ENCODE measurements at regions not wholly inside any gene's neighbourhood (a gene's known extent, or its start where the extent isn't known, plus 50 kb on each side); places are given as distances from the start of the nearest gene placed in this dataset.

DNA sequence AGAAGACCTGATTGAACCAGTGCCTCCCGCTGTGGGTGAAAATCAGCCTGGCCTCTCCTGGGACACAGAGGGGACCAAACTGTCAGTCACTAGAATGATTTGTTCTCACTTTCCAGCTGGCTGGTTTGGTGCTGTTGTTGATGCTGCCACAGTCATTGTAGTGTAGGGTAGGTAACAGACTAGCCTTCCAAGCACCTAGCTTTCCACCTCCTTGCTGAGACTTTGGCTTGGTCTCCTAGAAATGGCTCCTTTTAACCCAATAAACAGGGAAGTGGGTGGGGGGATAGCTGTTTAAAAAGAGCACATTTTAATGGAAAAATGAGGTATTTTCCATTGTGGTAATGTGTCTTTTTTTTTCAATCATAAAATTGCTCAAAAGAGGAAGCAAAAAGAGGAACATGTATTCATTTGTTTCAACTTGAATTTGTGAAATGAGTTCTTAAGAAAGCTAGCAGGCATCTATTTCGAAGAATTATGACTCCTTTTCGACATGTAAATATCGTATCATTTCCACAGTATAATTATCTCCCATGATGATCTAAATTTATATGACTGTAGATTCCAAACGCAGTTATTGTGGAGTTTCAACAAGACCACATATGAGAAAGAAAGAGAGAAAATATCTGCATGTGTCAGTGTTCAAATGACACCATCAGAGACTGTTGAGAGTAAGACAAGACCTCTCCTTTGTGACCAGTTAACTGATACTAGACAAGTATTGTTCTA, 190.1 kb downstream of the HLX start:
- H3K9me3 Mint-ChIP-seq: peaks cover 7% of the 10 kb centered on the region
- no peaks in the 10 kb centered on the region for H3K36me3 Mint-ChIP-seq
- H3K4me3 Mint-ChIP-seq: no peak overlapping the region
- H3K27ac Mint-ChIP-seq: no peak overlapping the region
- H3K27me3 Mint-ChIP-seq: peaks cover 1% of the 10 kb centered on the region
- H3K4me1 Mint-ChIP-seq: no peaks in the 10 kb centered on the region

DNA sequence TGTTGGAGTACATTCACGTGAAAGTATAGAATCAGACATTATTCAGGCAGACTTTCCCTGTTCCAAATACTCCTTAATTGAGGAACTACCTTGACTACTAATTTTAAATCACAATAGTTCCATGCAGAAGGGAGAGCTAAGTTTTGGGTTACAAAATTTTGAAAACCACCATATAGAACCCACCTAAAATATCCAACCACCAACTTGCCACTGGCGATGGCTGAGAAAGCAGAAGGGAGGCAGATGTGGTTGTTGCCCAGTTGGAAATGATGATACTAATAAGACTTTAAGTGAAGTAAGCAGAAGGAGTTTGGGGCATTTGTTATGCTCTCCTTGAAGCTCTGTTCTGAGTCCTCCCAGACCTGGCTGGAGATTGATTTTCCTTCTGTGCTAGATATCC, 190.7 kb downstream of the HLX start:
- Mint-ChIP-seq H3K9me3 (peaks cover 7% of the 10 kb centered on the region), H3K4me1 (no peaks in the 10 kb centered on the region), H3K36me3 (no peaks in the 10 kb centered on the region), H3K4me3 (no peak overlapping the region), H3K27ac (no peak overlapping the region), H3K27me3 (peaks cover 1% of the 10 kb centered on the region)

DNA sequence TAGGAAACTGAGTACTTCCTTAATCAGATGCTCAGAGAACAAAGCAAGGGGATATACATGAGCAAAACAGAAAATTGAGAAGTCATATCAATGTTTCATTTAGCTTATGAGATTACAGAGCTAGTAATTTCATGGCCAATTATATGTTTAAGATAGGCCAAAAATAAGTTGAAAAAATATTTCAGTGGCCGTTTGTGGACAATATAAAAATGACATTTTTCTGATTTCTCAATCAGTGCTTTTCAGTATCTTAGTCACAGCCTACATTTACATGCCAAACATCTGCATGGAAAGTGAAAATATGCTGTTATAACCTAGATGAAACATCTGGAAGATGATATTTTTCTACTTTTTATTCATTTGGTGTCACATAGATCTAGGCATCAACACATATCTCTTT, 192.5 kb downstream of the HLX start:
- Mint-ChIP-seq H3K36me3 (no peaks in the 10 kb centered on the region), H3K4me3 (no peak overlapping the region), H3K9me3 (peaks cover 7% of the 10 kb centered on the region), H3K4me1 (no peaks in the 10 kb centered on the region), H3K27me3 (peaks cover 1% of the 10 kb centered on the region), H3K27ac (no peak overlapping the region)

DNA sequence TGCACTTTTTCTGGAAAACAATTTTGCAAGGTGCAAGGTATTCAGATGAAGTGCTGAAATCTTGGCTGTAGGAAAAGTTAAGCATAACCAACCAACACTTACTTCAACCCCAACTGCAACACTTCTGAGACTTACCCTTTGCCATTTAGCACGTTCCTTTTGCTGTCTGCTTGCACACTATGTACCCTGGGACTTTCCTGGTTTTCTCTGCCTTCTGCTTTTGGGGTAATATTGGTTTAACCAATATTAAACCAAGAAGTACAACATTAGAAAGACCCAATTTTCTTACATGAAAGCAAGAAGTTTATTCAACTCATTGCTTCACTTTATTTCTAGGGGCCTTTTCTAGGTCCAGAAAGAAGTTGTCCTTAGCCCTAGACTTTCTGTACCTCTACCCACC, 193.0 kb downstream of the HLX start:
- H3K27ac Mint-ChIP-seq: no peak overlapping the region
- H3K4me1 Mint-ChIP-seq: no peaks in the 10 kb centered on the region

DNA sequence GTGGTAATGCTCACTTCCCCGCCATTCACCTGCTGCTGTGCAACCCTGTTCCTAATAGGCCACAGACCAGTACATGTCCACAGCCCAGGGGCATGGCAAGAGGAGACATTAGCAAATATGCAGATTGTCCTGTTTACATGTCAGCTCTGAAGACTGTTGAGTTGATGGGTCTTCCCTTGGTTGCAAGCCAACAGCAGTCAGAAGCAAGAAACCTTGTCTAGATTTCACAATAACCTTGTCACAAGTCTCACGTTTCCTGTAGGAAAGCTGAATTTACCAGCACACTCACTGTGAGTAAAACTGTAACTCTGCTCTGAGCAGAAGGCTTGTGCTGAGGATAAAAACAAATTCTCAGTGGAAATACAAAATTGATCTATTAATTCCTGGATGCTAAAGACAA, 195.1 kb downstream of the HLX start:
- Mint-ChIP-seq H3K36me3 (no peaks in the 10 kb centered on the region), H3K4me1 (no peaks in the 10 kb centered on the region), H3K27ac (no peak overlapping the region), H3K9me3 (peaks cover 7% of the 10 kb centered on the region), H3K4me3 (no peak overlapping the region), H3K27me3 (peaks cover 1% of the 10 kb centered on the region)

More for the DNA sequence above, 193.0 kb downstream of the HLX start:
- Mint-ChIP-seq H3K9me3 (peaks cover 7% of the 10 kb centered on the region), H3K4me3 (no peak overlapping the region), H3K27me3 (peaks cover 1% of the 10 kb centered on the region), H3K36me3 (no peaks in the 10 kb centered on the region)

DNA sequence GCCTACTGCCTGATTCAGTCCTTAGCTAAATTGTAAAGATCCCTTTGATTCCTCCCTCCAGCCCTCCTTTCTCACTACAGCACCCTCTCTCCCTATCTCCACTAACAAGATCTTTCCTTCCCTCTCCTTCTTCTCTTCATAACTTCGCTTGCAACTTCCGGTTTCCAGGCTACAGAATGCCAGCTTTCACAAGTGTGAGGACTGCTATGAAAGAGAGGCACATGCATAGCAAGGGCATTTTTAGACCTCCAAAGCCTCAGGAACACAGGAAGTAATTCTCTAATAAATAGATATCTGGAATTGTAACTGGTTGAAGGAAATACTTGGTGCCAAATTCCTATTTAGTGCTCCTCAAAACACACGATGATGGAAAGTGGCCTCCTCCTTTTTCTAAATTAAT, 196.7 kb downstream of the HLX start:
- Mint-ChIP-seq H3K9me3 (peaks cover 7% of the 10 kb centered on the region), H3K27me3 (peaks cover 2% of the 10 kb centered on the region), H3K4me1 (no peaks in the 10 kb centered on the region), H3K4me3 (no peak overlapping the region), H3K36me3 (no peaks in the 10 kb centered on the region), H3K27ac (no peak overlapping the region)

DNA sequence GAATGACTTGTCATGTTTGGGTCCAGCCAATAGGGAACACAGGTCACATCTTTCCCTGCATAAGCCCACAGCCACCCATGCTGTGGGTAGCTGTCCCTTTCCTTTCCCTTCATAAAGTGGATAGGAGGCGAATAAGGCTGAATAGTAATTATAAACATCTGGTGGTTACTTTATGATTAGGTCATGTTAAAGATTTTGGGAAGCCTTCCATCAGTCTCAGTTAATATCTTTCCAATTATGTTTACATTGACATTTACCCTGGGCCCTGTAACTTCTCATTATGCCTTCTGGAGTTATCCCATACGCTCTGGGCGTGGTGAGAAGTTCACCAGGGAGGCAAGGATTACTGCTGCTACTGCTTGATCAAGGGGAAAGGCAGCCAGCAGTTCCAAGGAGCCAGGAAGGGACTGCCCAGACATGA, 197.2 kb downstream of the HLX start:
- Mint-ChIP-seq H3K4me3 (no peak overlapping the region), H3K9me3 (peaks cover 7% of the 10 kb centered on the region), H3K4me1 (no peaks in the 10 kb centered on the region), H3K36me3 (no peaks in the 10 kb centered on the region), H3K27ac (no peak overlapping the region), H3K27me3 (peaks cover 2% of the 10 kb centered on the region)

DNA sequence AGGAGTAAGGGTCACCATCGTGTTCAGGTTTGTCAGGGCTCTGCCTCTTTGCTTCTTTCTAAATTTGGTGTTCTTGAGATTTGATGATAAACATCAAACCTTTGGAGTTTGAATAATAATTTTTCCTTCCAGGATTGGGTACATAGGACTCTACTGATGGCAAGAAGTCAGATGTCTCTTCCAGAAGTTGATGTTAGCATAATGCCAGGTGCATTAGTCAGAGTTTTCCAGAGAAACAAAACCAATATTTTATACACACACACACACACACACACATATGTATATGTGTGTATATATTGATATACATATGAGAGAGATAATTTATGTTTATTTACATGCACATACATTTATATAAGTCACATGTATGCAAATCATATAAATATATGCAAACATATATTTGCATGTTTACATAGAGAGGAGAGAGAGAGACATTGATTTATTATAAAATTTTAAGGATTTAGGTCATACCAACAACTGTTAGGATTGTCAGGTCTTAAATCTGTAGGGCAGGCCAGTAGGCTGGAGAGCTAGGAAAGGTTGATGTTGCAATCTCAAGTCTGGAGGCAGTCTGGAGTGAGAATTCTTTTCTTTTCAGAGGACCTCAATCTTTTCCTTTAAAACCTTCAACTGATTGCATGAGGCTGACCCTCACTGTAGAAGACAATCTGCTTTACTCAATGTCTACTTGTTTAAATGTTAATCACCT, 199.2 kb downstream of the HLX start:
- Mint-ChIP-seq H3K36me3 (no peaks in the 10 kb centered on the region), H3K27me3 (peaks cover 5% of the 10 kb centered on the region), H3K27ac (no peak overlapping the region), H3K4me1 (no peaks in the 10 kb centered on the region), H3K9me3 (no peaks in the 10 kb centered on the region), H3K4me3 (no peak overlapping the region)

DNA sequence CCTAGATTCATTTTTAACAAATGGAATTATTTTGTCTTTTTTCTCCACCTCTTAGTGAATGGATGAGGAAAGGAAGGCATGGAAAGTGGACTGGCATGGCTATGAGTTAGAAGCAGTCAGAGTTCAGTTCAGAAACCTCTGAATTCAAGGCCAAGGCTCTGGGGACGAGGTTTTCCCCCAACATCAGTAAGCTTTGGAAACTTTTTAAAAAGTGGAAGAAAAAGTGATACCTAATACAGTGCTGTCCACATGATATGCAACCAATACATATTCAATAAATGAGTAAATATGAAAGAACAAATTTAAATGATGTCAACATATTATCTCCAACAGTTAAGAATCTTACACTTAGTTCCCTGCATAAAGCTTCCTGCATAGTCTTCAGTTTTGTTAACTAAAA, 204.7 kb downstream of the HLX start:
- Mint-ChIP-seq H3K4me1 (no peaks in the 10 kb centered on the region), H3K9me3 (no peaks in the 10 kb centered on the region), H3K27ac (no peak overlapping the region), H3K27me3 (peaks cover 5% of the 10 kb centered on the region), H3K36me3 (no peaks in the 10 kb centered on the region), H3K4me3 (no peak overlapping the region)

DNA sequence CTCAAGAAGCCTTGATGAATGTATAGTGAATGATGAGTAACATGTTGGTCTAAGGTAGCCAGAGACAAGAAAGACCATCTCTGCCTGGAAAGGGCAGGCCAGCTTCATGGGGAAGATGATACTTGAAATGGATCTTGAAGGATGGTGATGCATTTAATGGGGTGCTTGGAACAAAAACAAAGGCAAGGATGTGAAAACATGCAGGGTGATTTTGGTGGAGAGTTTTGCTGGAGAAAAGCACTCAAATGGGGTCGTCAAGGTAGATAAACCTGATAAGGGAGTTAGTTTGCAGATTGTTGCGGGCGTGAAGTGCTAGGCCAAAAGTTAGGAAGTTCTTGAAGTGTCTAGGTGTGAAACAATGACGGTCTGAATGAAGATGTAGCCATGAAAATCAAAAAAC, 205.4 kb downstream of the HLX start:
- Mint-ChIP-seq H3K9me3 (no peaks in the 10 kb centered on the region), H3K4me1 (no peaks in the 10 kb centered on the region), H3K27me3 (peaks cover 5% of the 10 kb centered on the region), H3K27ac (no peak overlapping the region), H3K36me3 (no peaks in the 10 kb centered on the region), H3K4me3 (no peak overlapping the region)

DNA sequence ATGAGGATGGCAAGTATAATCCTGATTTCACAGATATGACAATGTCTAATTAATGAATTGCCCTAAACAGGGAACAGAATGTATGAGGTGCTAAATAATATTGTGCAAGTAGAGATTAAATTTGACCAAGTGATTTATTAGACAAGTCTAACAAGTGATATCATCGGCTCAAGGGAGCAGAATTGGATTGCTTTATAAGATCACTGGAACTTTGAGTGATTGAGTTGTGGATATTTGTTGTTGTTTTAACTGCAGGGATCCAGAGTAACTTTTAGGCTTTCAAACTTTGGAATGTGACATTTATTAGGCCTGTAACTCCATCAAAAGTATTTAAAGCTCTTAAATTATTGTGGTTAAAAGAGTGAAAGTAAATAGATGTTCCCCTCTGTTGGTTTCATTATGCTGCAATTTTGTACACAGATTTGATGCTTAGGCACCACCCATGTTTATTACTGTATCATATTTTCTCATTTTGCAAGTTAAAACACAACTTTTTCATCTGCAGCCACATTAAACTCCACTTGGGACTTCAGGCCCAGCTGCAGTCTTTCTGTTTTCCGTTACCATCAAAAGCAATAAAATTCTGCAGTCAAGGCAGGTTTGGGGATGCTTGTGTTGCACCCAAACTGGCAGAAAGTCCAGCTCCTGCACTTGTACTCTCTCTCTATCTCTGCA, 206.6 kb downstream of the HLX start:
- Mint-ChIP-seq H3K36me3 (no peaks in the 10 kb centered on the region), H3K9me3 (no peaks in the 10 kb centered on the region), H3K27me3 (peaks cover 3% of the 10 kb centered on the region), H3K27ac (no peak overlapping the region), H3K4me3 (no peak overlapping the region), H3K4me1 (no peaks in the 10 kb centered on the region)

DNA sequence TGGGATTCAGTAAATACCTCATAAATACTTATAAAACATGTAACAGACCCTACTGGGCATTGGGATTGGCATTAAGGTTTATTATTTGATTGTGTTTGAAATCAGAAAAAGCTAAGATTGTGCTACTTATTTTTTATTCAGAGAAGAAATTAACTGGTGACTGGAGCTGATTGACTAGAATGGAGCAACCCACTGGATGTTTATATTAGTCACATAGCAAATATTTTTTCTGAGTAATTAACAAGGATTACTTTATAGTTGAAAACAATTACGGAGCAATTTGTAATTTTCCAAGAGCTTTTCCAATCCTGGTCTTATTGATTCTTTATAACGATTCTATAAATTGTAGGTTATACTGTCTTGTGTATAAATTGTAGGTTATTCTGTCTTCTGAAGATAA, 208.7 kb downstream of the HLX start:
- H3K4me1 Mint-ChIP-seq: no peaks in the 10 kb centered on the region

DNA sequence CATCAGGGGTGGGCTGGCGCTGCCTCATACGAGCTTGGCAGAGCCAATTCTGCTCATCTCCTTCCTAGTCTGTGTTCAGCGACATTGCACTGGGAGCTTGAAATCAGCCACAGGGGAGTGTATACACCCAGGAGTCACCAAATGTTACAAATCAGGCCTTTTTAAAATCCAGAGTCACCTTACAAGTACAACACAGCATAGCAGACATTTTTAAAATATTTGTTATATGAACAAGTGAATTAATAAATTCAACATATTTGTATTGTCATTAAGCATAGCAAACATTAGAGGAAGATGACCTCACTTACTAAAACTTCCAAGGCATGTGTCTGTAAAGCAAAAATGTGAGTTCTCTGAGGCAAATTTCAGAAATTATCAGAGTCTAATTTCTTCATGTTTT, 210.0 kb downstream of the HLX start:
- no peaks in the 10 kb centered on the region for H3K36me3 Mint-ChIP-seq
- no peak overlapping the region for H3K27ac Mint-ChIP-seq
- no peaks in the 10 kb centered on the region for H3K4me1 Mint-ChIP-seq
- H3K4me3 Mint-ChIP-seq: no peak overlapping the region
- no peaks in the 10 kb centered on the region for H3K27me3 Mint-ChIP-seq
- H3K9me3 Mint-ChIP-seq: no peaks in the 10 kb centered on the region

More for the DNA sequence above, 208.7 kb downstream of the HLX start:
- H3K27ac Mint-ChIP-seq: no peak overlapping the region
- H3K4me3 Mint-ChIP-seq: no peak overlapping the region
- no peaks in the 10 kb centered on the region for H3K9me3 Mint-ChIP-seq
- no peaks in the 10 kb centered on the region for H3K36me3 Mint-ChIP-seq
- no peaks in the 10 kb centered on the region for H3K27me3 Mint-ChIP-seq

DNA sequence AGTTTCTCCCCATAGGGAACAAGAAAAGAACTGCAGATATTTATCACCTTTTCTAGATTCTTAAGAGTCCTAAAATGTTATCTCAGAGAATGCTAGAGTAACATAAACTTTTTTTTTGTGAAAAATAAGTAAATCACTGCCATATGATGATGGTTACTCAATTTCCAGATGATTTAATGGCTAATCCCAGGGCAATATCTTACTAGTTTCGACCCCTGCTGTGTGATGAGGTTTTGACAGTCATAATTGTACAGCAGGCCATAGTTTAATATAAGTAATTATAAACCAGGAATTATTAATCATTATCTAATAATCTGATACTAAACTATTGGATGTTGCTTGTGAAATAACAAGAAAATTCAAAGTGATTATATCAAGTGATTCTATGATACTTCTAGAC, 210.6 kb downstream of the HLX start:
- Mint-ChIP-seq H3K27ac (no peak overlapping the region), H3K36me3 (no peaks in the 10 kb centered on the region), H3K4me3 (no peak overlapping the region), H3K9me3 (no peaks in the 10 kb centered on the region), H3K4me1 (no peaks in the 10 kb centered on the region), H3K27me3 (no peaks in the 10 kb centered on the region)

DNA sequence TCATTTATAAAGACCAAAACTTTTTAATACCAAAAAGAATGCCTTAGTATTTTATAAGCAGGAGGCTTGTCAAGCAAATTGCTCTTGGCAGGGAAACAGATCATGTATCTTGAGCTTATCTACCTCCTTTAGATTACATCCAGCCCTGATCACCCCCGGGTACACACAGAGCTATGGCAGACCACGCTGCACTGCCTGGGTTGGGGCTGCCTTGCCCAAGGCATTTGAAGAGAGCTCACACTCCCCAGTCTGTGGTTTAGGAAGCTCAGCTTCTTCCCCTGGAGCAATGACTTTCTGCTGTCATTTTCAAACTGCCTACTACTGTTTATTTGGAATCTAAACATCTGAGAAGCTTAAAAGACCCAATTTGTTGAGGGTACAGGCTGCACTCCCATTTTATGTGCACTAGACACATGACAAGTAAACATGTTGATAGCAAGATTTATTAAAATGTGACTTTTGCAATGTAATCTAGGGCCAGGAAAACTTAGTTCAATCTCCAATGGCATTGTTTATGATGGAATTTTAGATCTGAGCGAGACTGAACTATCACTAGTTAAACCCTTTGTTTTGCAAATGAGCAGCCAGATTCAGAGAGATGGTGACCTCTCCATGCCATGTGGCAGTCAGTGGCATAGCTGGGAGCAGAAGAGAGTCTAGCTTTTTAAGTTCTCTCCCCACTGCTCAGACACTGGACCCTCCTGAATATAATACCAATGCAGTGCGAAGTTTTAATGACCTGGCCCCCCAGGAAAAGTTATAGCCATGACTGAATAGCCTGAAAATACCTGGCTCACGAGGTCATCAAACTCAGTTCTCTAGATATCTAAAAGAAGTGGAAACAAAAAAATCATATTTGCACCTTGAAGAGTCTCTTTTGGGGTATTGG, 214.9 kb downstream of the HLX start:
- H3K27ac Mint-ChIP-seq: no peak overlapping the region
- H3K4me1 Mint-ChIP-seq: no peaks in the 10 kb centered on the region
- no peaks in the 10 kb centered on the region for H3K9me3 Mint-ChIP-seq

More for the DNA sequence above, 214.9 kb downstream of the HLX start:
- no peaks in the 10 kb centered on the region for H3K36me3 Mint-ChIP-seq
- H3K27me3 Mint-ChIP-seq: peaks cover 4% of the 10 kb centered on the region
- no peak overlapping the region for H3K4me3 Mint-ChIP-seq

Data from activated naive CD4-positive, alpha-beta T cell treated with anti-CD3 and anti-CD28 coated beads, Interleukin-2, amount 50 U/mL, for 24 hours (primary cell).